ENCODE measurements at regions not wholly inside any gene's neighbourhood (a gene's known extent, or its start where the extent isn't known, plus 50 kb on each side); places are given as distances from the start of the nearest gene placed in this dataset.
"Not testable (repeated sequence)": the region's sequence is repeated elsewhere in the genome, so short reads cannot be mapped to it uniquely, and the experiment has no call there.

GRCh38 chrX:28189011-28189410, 207.8 kb upstream of the DCAF8L1 start:
- peak; percentile 20 for DNase-seq (ENCODE audit: low read depth)

- no peak for DNase-seq (ENCODE audit: low read depth)
These were observed 207.3 kb upstream of the DCAF8L1 start for GRCh38 chrX:28188526-28188925.

- DNase-seq (ENCODE audit: low read depth) = no peak
These were observed 198.8 kb upstream of the DCAF8L1 start for GRCh38 chrX:28180096-28180495.

GRCh38 chrX:28178206-28178605, 197.0 kb upstream of the DCAF8L1 start:
- no peak for DNase-seq (ENCODE audit: low read depth)

- no peak for DNase-seq (ENCODE audit: low read depth)
These were observed 196.0 kb upstream of the DCAF8L1 start for GRCh38 chrX:28177202-28177601.

GRCh38 chrX:28170713-28171112, 189.5 kb upstream of the DCAF8L1 start:
- DNase-seq (ENCODE audit: low read depth) = no peak

GRCh38 chrX:28158019-28158777, 176.9 kb upstream of the DCAF8L1 start:
- DNase-seq (ENCODE audit: low read depth) = no peak

- DNase-seq (ENCODE audit: low read depth) = not testable (repeated sequence)
These were observed 171.0 kb upstream of the DCAF8L1 start for GRCh38 chrX:28152263-28152662.

GRCh38 chrX:28135378-28136047, 154.3 kb upstream of the DCAF8L1 start:
- no peak for DNase-seq (ENCODE audit: low read depth)

- no peak for DNase-seq (ENCODE audit: low read depth)
These were observed 152.5 kb upstream of the DCAF8L1 start for GRCh38 chrX:28133763-28134162.

GRCh38 chrX:28127662-28128061, 146.4 kb upstream of the DCAF8L1 start:
- no peak for DNase-seq (ENCODE audit: low read depth)

GRCh38 chrX:28126886-28127285, 145.6 kb upstream of the DCAF8L1 start:
- DNase-seq (ENCODE audit: low read depth) = no peak

- no peak for DNase-seq (ENCODE audit: low read depth)
These were observed 143.2 kb upstream of the DCAF8L1 start for GRCh38 chrX:28124416-28124815.

GRCh38 chrX:28120580-28121245, 139.5 kb upstream of the DCAF8L1 start:
- not testable (repeated sequence) for DNase-seq (ENCODE audit: low read depth)

- DNase-seq (ENCODE audit: low read depth) = no peak
These were observed 138.8 kb upstream of the DCAF8L1 start for GRCh38 chrX:28120072-28120471.

GRCh38 chrX:28108186-28108945, 127.1 kb upstream of the DCAF8L1 start:
- no peak for DNase-seq (ENCODE audit: low read depth)

- DNase-seq (ENCODE audit: low read depth) = no peak
These were observed 117.9 kb upstream of the DCAF8L1 start for GRCh38 chrX:28099166-28099565.

GRCh38 chrX:28085653-28086052, 104.4 kb upstream of the DCAF8L1 start:
- DNase-seq (ENCODE audit: low read depth) = no peak

- no peak for DNase-seq (ENCODE audit: low read depth)
These were observed 77.7 kb upstream of the DCAF8L1 start for GRCh38 chrX:28058901-28059300.

GRCh38 chrX:28042826-28043564, 61.7 kb upstream of the DCAF8L1 start:
- no peak for DNase-seq (ENCODE audit: low read depth)

- DNase-seq (ENCODE audit: low read depth) = no peak
These were observed 61.0 kb upstream of the DCAF8L1 start for GRCh38 chrX:28042260-28042659.

Measured in M059J (cell line).